GM18505 (cell line): ENCODE measurements at regions not wholly inside any gene's neighbourhood (a gene's known extent, or its start where the extent isn't known, plus 50 kb on each side); places are given as distances from the start of the nearest gene placed in this dataset.

Source experiments
- ATAC-seq: cut with Tn5 transposase; IDR thresholded peaks from one replicate; pipeline ENCODE4 v1.9.1; 2021; ENCODE audit not compliant: unreplicated experiment
- POLR2A ChIP-seq: IDR thresholded peaks from 4 replicates; pipeline ENCODE4 v1.6.1; 2011; ENCODE audit warnings: borderline replicate concordance; ENCODE audit not compliant: insufficient read depth, insufficient read length; ENCODE audit errors: extremely low read depth

DNA sequence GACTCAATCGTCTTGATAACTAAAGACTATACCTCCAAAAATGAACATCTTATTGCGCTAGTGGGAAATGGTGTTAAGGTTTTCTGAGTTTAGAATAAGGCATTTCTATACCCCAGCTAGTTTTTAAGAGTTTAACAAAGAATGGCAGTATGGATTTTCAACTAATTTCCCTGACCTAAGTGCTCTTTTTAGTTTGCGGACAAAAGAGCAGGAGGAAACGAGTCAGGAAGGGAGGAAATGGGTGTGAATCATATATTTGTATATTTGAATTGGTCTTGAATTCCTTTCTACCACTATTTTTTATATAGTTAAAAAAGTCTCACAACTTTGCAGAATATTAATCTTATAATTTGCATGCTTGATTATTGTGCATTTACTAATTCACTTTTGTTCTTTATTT, 516.3 kb upstream of the ZNF608 start:
- ATAC-seq, result no peak
- TF ChIP-seq POLR2A, result no peak

DNA sequence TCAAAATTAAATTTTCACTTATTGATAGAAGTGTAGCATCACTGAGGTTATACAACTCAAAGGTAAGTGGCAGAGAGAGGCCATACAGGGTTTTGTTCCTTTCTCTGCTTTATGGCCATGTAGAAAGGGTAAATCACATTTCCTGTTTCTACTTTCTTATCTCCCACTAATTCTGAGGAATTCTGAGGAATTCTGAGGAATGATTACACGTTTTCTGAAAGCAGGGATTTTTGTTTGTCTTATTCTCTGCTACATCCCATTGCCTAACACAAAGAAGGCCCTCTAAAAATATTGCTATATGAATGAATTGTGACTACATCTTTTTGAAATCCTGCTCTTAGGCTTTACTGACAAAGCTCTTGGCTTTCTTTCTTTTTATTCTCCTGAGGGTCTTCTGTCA, 516.9 kb upstream of the ZNF608 start:
- ATAC-seq, result no peak

DNA sequence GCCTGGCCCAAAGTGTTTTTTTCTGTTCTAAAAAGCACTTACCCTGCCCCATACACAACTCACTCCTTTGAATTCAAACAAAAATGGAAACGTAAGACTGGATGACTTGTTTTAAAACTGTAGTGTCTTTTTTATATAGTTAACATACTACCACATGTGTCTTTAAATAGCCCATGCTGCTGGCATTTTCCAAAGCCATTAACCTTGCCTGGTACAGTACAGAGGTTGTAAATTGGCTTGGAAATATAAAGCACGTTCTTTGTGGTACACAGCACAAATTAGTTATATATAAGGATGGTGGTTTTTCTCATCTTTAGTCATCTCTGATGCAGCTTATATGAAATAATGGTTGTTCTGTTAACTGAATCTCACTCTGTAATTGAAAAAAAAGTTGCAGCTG, 519.7 kb upstream of the ZNF608 start:
- no peak for TF ChIP-seq POLR2A
- no peak for ATAC-seq

More for the DNA sequence above, 516.9 kb upstream of the ZNF608 start:
- no peak for TF ChIP-seq POLR2A

DNA sequence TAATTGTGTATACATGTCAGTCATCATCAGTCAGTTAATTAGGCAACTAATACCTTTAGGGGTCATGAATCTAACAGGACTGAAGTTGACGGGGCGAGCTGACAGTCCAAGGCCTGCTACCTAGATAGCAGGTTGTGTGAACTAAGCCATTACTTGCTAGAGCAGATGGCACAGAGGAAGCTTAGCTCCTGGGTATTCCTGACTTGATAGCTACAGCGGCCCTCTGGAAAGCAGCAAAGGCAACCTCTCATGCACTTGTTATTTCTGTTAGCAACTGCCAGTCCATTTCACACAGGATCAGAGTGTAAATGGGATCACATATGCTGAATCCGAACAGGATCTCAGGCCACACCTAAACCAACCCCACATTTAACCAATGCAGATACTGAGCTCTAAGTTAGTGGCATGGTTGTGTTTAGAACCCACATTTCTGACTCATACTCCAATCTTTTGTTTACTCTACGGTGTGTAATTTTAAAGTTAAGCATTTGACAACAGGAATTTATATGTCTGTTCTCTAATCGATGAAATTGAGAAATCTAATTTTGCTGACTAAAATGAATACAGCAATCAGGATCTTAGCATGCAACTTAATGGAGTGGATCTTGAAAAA, 521.3 kb upstream of the ZNF608 start:
- ATAC-seq, result no peak

DNA sequence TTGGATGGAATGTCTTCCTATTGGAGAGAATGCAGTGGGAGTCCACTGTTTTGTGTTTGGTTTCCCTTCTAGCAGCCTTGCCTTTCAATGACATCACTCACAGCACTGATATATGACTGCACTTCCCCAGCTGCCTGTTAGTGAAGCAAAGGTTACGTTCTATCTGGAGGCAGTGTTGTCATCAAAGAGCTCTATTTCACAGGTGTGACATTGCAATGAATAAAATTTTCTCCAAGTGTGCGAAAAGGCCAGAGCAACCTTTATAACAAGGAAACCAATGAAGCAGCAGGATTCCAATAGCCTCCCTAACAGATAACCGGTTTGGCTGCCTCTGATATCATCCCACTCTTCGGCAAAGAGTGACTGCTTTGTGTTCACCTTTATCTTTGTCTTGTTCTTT, 523.5 kb upstream of the ZNF608 start:
- TF ChIP-seq POLR2A, result no peak
- no peak for ATAC-seq

More for the DNA sequence above, 521.3 kb upstream of the ZNF608 start:
- TF ChIP-seq POLR2A, result no peak

DNA sequence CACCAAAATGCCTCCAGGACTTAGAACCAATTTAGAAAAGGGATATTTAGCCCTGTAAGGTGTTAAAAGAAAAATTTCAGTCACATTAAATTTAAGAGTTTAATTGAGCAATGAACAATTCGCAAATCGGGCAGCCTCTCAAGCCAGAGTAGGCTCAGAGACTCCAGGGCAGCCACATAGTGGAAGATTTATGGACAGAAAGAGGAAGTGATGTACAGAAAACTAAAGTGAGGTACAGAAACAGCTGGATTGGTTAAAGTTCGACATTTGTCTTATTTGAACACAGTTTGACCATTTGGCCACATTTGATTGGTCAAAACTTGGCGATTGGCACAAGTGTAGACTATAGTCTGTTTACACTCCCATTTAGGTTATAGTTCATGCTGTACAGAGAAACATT, 525.9 kb upstream of the ZNF608 start:
- TF ChIP-seq POLR2A, result no peak
- ATAC-seq, result no peak

DNA sequence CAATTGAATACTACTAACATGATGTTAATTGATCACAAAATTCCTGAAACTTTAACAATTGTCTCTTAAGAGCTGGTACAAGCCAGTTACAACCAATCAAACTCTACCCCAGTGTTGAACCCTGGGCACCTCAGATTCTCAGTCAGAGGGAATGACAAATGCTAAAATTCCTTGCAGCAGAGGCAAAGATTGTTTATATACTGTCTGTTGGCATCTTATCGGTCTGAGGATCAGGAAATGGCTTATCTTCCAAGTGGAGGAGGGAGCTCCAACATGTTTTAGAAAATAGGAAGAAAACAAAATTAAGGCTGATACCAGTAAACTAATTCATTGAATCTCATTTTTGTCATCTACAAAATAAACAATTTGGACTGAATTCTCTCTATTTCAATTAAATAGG, 527.8 kb upstream of the ZNF608 start:
- ATAC-seq, result no peak
- TF ChIP-seq POLR2A, result no peak

DNA sequence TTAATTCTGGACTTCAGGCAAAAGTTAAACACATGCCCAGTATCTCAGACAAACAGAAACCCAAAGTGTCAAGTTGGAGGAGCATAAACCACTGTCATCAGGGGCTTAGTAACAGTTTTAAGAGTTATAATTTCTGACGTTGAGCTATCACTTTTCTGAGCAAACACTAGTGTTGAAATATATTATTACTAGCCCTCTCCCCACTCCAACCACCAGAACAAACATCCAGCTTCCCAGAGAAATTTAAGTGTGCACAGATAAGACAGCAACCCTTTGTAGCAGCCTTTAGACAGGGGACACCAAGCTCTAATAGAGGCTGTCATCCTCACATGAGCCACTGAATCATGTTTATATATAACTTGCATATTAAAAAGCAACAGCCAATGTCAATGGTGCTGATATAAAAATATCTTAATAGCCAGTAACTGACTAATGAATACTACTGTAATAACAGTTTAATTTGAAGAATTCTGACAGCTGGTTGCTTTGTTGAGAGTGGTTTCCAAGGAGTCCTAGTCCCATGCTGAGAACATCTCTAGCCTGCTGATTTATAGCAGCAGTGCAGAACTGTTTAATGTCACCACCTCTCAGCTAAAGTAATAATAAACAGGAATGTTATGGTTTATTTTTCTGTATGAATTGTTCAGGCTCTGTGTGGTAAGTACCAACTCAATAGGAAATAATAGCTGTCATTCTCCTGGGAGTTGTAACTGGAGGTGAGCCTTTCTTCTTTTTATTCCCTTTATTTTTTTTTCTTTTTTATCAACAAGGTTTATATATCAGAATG, 528.7 kb upstream of the ZNF608 start:
- no peak for TF ChIP-seq POLR2A
- no peak for ATAC-seq

DNA sequence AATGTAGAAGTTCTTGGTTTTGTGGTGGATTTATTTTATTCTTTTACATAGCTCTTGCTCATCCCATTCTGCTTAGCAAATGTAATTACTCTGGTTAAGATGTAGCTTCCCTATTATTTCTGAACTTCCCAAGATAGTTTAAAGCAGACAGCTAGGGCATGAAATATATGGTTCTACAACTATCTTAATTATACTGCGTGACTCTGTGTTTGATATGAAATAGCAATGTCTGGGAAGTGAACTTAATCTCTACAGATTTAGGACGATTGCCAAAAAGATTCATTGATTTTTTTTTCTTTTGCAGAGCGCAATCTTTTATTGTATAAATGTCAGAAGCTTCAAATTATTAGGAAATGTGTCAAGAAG, 529.3 kb upstream of the ZNF608 start:
- ATAC-seq, result no peak
- no peak for TF ChIP-seq POLR2A

DNA sequence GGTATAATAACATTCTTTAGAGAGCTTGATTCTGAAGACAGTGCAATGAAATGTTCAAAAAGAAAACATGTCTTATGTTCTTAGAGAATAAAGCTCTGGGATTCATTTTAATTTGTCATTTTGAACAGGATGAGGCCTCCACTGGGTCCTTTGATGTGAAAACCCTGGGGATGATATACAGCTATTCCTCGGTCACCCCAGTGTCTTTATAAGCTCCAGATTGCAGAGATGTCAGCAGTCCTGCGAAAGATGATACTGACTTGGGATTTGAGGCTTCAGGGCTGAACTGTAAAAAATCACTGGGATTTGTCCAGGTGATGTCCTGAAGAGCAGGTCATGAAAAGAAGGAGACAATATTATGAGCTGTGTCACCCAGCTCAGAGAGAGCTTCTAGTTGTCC, 529.7 kb upstream of the ZNF608 start:
- ATAC-seq, result no peak

DNA sequence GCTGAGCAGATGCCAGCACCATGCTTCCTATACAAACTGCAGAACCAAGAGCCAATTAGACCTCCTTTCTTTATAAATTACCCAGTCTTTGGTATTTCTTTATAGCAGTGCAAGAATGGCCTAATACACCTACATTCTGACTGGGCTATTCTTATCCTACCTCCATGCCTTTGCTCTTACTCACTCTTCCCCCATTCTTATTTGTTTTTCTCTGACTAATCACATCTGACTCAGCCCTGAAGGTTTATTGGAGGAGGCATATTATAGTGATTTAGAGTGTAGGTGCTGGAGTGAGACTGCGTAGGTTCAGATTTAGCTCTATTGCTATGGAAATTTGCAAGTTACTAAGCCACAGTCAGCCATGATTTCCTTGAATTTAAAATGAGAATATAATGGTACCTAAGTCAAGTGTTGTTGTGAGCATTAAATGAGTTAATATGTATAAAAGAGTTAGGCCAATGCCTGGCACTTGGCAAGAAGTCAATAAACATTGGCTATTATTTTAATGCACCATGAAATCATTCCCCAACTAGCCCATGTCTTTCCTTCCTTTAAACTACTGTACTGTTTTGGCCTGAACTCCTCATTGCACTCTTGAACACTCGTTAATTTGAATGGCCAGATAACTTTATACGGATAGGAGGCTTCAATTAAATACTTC, 531.2 kb upstream of the ZNF608 start:
- no peak for ATAC-seq

More for the DNA sequence above, 529.7 kb upstream of the ZNF608 start:
- no peak for TF ChIP-seq POLR2A

DNA sequence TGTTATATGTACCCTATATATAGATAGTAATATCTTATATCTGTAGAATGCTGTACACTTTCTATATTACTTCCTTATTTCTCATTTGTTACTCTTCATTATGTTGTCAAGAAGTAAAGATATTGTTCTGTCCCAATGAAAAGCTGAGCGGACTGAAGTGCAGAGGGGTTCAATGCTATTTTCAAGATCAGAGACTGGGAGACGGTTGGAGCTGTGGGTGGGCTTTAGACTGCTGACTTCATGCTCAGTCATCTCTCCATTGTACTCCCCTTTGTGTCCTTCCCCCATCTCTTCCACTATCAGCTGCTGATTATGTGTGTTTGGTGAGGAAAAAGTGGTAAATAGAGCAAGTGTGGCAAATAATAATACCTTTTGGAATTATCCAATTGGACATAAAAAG, 532.3 kb upstream of the ZNF608 start:
- ATAC-seq, result no peak
- no peak for TF ChIP-seq POLR2A

More for the DNA sequence above, 531.2 kb upstream of the ZNF608 start:
- TF ChIP-seq POLR2A, result no peak

DNA sequence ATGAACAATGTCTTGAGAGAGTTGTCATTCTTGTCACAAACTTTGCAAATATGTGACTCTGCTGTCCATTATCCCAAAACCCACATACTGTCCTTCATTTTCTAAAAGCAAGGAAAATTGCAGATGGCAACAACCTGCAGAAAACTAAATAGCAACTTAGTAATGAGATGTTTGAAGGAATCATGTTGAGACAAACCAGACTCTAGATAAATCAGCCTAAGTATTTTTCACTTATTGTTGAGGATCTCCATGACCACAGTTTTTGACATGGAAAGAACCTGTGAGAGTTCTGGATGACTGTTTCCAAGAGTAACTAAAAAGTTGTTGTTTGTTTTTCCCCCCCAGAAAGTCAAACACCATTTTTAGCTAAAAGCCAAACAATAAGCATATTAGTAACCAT, 535.2 kb upstream of the ZNF608 start:
- TF ChIP-seq POLR2A, result no peak
- no peak for ATAC-seq

DNA sequence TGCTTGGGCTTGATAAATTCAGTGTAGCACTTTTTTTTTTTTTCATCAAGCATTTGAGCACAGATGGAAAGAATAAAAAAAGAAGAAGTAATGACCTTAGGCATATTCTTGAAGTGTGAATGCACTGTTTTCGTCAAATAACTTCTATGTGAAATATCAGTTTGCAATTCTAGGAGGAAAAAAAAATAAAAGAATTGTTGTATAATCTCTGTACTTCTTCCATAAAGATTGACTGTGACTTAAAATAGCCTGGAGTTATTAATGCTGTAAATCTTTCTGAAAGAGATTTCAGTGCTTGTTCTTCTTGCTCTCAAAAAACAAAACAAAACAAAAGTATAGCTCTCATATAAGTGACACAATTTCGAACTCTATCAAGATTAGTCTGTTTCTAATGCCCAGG, 536.9 kb upstream of the ZNF608 start:
- ATAC-seq, result no peak
- TF ChIP-seq POLR2A, result no peak

DNA sequence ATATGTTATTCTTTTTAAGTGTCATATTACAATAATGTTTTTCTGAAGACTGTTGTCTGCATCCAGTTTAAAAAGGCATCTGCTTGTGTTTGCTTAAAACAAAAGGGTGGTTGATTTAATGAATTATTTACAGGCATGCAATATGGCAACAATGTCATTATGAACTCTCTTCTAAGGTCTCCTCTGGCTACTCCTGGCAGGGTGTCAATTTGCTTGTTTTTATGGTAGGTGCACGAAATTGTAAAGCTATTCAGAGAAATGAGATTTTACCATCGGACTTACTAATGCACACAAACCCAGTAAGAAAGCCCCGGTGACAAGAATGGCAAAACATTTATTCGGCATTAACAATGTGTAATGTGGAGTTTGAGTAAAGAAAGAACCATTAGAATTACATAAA, 539.8 kb upstream of the ZNF608 start:
- no peak for ATAC-seq
- no peak for TF ChIP-seq POLR2A

DNA sequence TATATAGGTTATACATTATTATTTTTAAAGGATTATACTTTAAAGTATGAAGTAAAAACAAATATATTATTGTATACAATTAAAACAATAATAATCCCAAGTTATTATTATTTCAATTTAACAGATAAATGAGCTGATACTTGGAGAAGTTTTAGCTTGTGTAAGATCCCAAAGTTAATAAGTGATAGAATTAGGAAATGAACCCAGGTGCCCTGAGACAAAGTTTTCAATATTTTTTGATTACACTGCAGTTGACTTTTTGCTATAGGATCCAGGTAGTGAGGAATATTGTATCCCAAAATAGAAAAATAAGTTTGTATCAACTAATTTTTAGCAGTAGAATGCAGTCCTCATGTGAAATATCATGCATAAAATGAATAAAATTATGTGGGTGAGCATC, 543.2 kb upstream of the ZNF608 start:
- ATAC-seq, result no peak

More for the DNA sequence above, 543.2 kb upstream of the ZNF608 start:
- no peak for TF ChIP-seq POLR2A
